ENCODE measurements at regions not wholly inside any gene's neighbourhood (a gene's known extent, or its start where the extent isn't known, plus 50 kb on each side); places are given as distances from the start of the nearest gene placed in this dataset.
A peak's percentile ranks its signal among the peaks of the same experiment; 100 is the strongest.

GRCh38 chr5:87836696-87837095, 424.0 kb upstream of the CCNH start:
- CTCF ChIA-PET = no interaction called here
- DNase-seq (ENCODE audit: low spot score) = no peak
- H3K27ac ChIP-seq = no peak overlapping the region
- TF ChIP-seq, protein P1, sequence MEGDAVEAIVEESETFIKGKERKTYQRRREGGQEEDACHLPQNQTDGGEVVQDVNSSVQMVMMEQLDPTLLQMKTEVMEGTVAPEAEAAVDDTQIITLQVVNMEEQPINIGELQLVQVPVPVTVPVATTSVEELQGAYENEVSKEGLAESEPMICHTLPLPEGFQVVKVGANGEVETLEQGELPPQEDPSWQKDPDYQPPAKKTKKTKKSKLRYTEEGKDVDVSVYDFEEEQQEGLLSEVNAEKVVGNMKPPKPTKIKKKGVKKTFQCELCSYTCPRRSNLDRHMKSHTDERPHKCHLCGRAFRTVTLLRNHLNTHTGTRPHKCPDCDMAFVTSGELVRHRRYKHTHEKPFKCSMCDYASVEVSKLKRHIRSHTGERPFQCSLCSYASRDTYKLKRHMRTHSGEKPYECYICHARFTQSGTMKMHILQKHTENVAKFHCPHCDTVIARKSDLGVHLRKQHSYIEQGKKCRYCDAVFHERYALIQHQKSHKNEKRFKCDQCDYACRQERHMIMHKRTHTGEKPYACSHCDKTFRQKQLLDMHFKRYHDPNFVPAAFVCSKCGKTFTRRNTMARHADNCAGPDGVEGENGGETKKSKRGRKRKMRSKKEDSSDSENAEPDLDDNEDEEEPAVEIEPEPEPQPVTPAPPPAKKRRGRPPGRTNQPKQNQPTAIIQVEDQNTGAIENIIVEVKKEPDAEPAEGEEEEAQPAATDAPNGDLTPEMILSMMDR (conservative IDR thresholded peaks at IDR 0.05; ENCODE audit: low read depth) = no peak
- POLR2A ChIA-PET (ENCODE audit: low non-redundant PET) = no interaction called here

DNA sequence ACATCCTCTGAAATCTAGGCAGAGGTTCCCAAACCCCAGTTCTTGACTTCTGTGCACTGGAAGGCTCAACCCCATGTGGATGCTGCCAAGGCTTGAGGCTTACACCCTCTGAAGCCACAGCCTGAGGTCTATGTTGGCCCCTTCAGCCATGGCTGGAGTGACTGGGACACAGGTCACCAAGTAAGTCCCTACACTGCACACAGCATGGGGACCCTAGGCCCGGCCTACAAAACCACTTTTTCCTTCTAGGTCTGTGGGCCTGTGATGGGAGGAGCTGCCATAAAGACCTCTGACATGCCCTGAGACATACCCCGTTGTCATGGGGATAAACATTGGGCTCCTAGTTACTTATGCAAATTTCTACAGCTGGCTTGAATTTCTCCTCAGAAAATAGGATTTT, 418.8 kb upstream of the CCNH start:
- H3K27ac ChIP-seq = no peak overlapping the region
- POLR2A ChIA-PET (ENCODE audit: low non-redundant PET) = no interaction called here
- TF ChIP-seq, protein P1 (conservative IDR thresholded peaks at IDR 0.05; ENCODE audit: low read depth) = no peak
- CTCF ChIA-PET = no interaction called here
- no peak for DNase-seq (ENCODE audit: low spot score)

DNA sequence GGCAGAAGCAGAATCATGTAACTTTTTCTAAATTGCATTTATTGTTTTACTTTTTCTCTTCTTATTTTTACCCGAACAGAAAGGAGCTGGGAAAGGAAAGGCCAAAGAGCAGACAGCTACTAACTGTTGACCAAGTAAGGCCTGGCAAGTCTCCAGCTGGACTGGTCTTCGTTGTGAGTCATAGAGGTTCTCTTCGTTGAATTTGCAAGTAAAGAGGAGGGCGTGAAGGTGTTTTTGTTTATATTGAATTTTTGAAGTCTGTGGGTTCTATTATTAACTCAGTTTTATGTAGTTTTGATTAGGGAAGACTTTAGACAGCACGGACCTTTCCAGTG, 416.5 kb upstream of the CCNH start:
- peak; percentile 23 for DNase-seq (ENCODE audit: low spot score)
- TF ChIP-seq, protein P1 (conservative IDR thresholded peaks at IDR 0.05; ENCODE audit: low read depth) = no peak
- H3K27ac ChIP-seq = no peak overlapping the region
- POLR2A ChIA-PET (ENCODE audit: low non-redundant PET) = no interaction called here
- CTCF ChIA-PET = interaction anchor here (0.7 kb wide), 1 partner anchor 861 kb away, joined by 3 read pairs; no protein-coding TSS in a partner anchor

GRCh38 chr5:87828545-87829216, 416.0 kb upstream of the CCNH start:
- CTCF ChIA-PET = no interaction called here
- TF ChIP-seq, protein P1 (conservative IDR thresholded peaks at IDR 0.05; ENCODE audit: low read depth) = no peak
- no peak for DNase-seq (ENCODE audit: low spot score)
- POLR2A ChIA-PET (ENCODE audit: low non-redundant PET) = no interaction called here
- H3K27ac ChIP-seq = no peak overlapping the region

DNA sequence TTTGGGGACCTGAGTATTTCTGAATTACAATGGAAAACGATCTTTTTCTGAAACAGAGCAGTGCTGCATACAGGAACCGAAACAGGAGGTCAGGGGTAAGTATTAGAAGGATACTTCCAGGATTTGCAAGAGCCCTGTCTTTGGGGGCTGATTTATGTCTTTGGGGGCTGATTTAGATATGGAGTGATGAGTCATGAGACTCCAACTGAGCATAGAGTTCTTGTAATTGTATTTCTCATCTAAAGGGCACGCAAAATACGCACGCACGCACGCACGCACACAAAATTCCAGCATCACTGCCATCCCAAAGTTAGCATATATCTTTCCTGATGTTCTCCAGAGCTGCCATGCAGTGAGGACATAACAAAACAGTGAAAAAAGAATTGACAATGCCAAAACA, 414.8 kb upstream of the CCNH start:
- DNase-seq (ENCODE audit: low spot score) = no peak
- H3K27ac ChIP-seq = no peak overlapping the region
- TF ChIP-seq, protein P1 (conservative IDR thresholded peaks at IDR 0.05; ENCODE audit: low read depth) = no peak
- CTCF ChIA-PET = interaction anchor here (1.4 kb wide), 1 partner anchor 13 kb away, joined by 3 read pairs; no protein-coding TSS in a partner anchor
- POLR2A ChIA-PET (ENCODE audit: low non-redundant PET) = no interaction called here

- CTCF ChIA-PET = interaction anchor here (0.6 to 1.4 kb wide), 3 partner anchors 12 to 908 kb away, joined by 3 to 5 read pairs (median 3); no protein-coding TSS in a partner anchor
Measured at GRCh38 chr5:87826507-87826906, 413.8 kb upstream of the CCNH start.

More at GRCh38 chr5:87826507-87826906, 413.8 kb upstream of the CCNH start:
- TF ChIP-seq, protein P1 (conservative IDR thresholded peaks at IDR 0.05; ENCODE audit: low read depth) = no peak
- H3K27ac ChIP-seq = no peak overlapping the region
- no peak for DNase-seq (ENCODE audit: low spot score)
- POLR2A ChIA-PET (ENCODE audit: low non-redundant PET) = no interaction called here
